Loucy (cell line): ENCODE measurements at regions not wholly inside any gene's neighbourhood (a gene's known extent, or its start where the extent isn't known, plus 50 kb on each side); places are given as distances from the start of the nearest gene placed in this dataset.
"Not testable (repeated sequence)": the region's sequence is repeated elsewhere in the genome, so short reads cannot be mapped to it uniquely, and the experiment has no call there.

Experiments
- H2AFZ ChIP-seq: fragments of 200-600 bp; sonication (generic); 2 replicates; pipeline ENCODE4 v1.6.0; 2016; ENCODE audit warnings: antibody characterized with exemption, mild to moderate bottlenecking, low read length, moderate library complexity
- H3F3A ChIP-seq: fragments of 200-600 bp; 2 replicates; pipeline ENCODE4 v1.6.0; 2016; ENCODE audit warnings: antibody characterized with exemption, low read depth, mild to moderate bottlenecking
- H3K27me3 ChIP-seq: fragments of 200-600 bp; sonication (generic); 2 replicates; pipeline ENCODE4 v1.6.1; 2014; ENCODE audit warnings: low read length, mild to moderate bottlenecking; ENCODE audit not compliant: insufficient read depth, poor library complexity, severe bottlenecking
- H3K36me3 ChIP-seq: fragments of 200-600 bp; sonication (generic); 2 replicates; pipeline ENCODE4 v1.6.1; 2016; ENCODE audit warnings: low read length; ENCODE audit not compliant: insufficient read depth
- H3K4me1 ChIP-seq: fragments of 200-600 bp; sonication (generic); 2 replicates; pipeline ENCODE4 v1.5.1; 2014; ENCODE audit warnings: low read length, mild to moderate bottlenecking; ENCODE audit not compliant: insufficient read depth, poor library complexity, severe bottlenecking
- H3K4me2 ChIP-seq: fragments of 200-600 bp; sonication (generic); 2 replicates; pipeline ENCODE4 v1.6.0; 2014; ENCODE audit warnings: antibody characterized with exemption, low read length, low read depth, mild to moderate bottlenecking; ENCODE audit not compliant: poor library complexity, severe bottlenecking
- H3K4me3 ChIP-seq: fragments of 200-600 bp; sonication (generic); 2 replicates; pipeline ENCODE4 v1.5.1; 2014; ENCODE audit warnings: low read length, mild to moderate bottlenecking, mixed read lengths; ENCODE audit not compliant: poor library complexity, severe bottlenecking
- H3K79me2 ChIP-seq: fragments of 200-600 bp; sonication (generic); 2 replicates; pipeline ENCODE4 v1.6.1; 2014; ENCODE audit warnings: low read length; ENCODE audit not compliant: insufficient read depth
- H3K9ac ChIP-seq: fragments of 200-600 bp; sonication (generic); 2 replicates; pipeline ENCODE4 v1.6.0; 2014; ENCODE audit warnings: mild to moderate bottlenecking, low read depth, low read length, moderate library complexity; ENCODE audit not compliant: poor library complexity, severe bottlenecking
- H3K9me2 ChIP-seq: fragments of 200-600 bp; sonication (generic); replicated peaks from 2 replicates; pipeline ENCODE4 v1.6.1; 2016; ENCODE audit warnings: low read depth, low read length, mixed read lengths
- H3K9me3 ChIP-seq: fragments of 200-600 bp; sonication (generic); 2 replicates; pipeline ENCODE4 v1.6.1; 2014; ENCODE audit warnings: mild to moderate bottlenecking, antibody characterized with exemption, low read length, low read depth; ENCODE audit not compliant: insufficient read depth
- H4K20me1 ChIP-seq: fragments of 200-600 bp; sonication (generic); 2 replicates; pipeline ENCODE4 v1.6.0; 2014; ENCODE audit warnings: antibody characterized with exemption, low read length, mild to moderate bottlenecking; ENCODE audit not compliant: insufficient read depth, poor library complexity, severe bottlenecking
- EZH2phosphoT487 ChIP-seq: fragments of 200-600 bp; IDR thresholded peaks from 2 replicates; pipeline ENCODE4 v1.6.1; 2018; ENCODE audit warnings: antibody characterized with exemption, mild to moderate bottlenecking, moderate library complexity, borderline replicate concordance
- TF ChIP-seq, protein P1 (sequence below): fragments of 200-600 bp; sonication (generic); conservative IDR thresholded peaks from 2 replicates; pipeline ENCODE4 v1.5.1; 2014; ENCODE audit warnings: mild to moderate bottlenecking, antibody characterized with exemption, low read length

DNA sequence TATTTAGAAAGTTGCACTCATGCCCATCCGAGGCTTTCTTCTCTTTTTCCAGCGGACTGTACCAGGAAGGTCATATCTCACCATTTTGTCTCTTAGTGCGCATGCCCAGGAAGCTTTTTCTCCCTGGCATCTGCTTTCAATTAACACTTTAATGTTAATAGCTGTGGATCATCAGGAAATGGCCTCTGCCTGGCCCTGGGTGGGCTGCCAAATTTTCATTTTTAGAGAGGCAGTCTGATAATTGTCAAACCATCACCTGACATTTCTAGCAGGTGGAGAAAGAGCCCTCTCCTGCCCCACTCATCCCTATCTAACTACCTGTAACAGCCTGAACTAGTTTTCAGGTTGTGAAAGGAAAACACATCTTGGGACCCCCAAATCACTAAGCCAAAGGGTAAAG, 257.4 kb upstream of the LRRC4C start:
- Histone ChIP-seq H3K9me3 (no peaks in the 10 kb centered on the region), H4K20me1 (no peaks in the 10 kb centered on the region), H3K9me2 (no peaks in the 10 kb centered on the region), H3K36me3 (no peaks in the 10 kb centered on the region), H3K4me1 (no peaks in the 10 kb centered on the region), H3F3A (no peaks in the 10 kb centered on the region), H3K9ac (no peak overlapping the region), H3K27me3 (no peaks in the 10 kb centered on the region), H3K4me3 (no peak overlapping the region), H3K4me2 (no peak overlapping the region), H2AFZ (no peak overlapping the region), H3K79me2 (no peaks in the 10 kb centered on the region)
- TF ChIP-seq EZH2phosphoT487: no peak
- TF ChIP-seq, protein P1, sequence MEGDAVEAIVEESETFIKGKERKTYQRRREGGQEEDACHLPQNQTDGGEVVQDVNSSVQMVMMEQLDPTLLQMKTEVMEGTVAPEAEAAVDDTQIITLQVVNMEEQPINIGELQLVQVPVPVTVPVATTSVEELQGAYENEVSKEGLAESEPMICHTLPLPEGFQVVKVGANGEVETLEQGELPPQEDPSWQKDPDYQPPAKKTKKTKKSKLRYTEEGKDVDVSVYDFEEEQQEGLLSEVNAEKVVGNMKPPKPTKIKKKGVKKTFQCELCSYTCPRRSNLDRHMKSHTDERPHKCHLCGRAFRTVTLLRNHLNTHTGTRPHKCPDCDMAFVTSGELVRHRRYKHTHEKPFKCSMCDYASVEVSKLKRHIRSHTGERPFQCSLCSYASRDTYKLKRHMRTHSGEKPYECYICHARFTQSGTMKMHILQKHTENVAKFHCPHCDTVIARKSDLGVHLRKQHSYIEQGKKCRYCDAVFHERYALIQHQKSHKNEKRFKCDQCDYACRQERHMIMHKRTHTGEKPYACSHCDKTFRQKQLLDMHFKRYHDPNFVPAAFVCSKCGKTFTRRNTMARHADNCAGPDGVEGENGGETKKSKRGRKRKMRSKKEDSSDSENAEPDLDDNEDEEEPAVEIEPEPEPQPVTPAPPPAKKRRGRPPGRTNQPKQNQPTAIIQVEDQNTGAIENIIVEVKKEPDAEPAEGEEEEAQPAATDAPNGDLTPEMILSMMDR: no peak

DNA sequence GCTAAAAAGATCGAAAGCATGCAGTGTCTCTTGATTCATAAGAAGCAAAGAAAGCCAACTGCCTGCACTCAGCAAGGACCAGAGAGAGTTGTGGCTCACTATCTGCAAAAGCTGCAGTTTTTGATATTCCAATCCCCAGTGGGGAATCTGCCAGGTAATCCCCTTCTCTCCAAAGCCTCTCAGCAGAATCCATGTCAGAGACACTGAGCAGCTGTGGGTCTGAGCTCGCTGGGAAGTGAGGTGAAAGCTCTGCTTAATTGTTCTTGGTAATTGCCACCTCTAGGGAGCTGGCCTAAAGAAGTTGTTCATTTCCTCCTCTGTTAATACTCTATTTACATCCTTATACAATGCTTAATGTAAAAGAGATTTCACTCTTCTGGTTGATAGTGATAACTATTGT, 261.3 kb upstream of the LRRC4C start:
- H2AFZ ChIP-seq: no peak overlapping the region
- no peaks in the 10 kb centered on the region for H4K20me1 ChIP-seq
- H3K4me3 ChIP-seq: no peak overlapping the region
- H3K9me2 ChIP-seq: no peaks in the 10 kb centered on the region
- TF ChIP-seq EZH2phosphoT487: no peak
- TF ChIP-seq, protein P1: no peak
- H3K79me2 ChIP-seq: no peaks in the 10 kb centered on the region
- H3F3A ChIP-seq: no peaks in the 10 kb centered on the region
- H3K4me1 ChIP-seq: no peaks in the 10 kb centered on the region
- no peak overlapping the region for H3K9ac ChIP-seq
- H3K9me3 ChIP-seq: no peaks in the 10 kb centered on the region
- H3K27me3 ChIP-seq: no peaks in the 10 kb centered on the region
- no peaks in the 10 kb centered on the region for H3K36me3 ChIP-seq
- no peak overlapping the region for H3K4me2 ChIP-seq

DNA sequence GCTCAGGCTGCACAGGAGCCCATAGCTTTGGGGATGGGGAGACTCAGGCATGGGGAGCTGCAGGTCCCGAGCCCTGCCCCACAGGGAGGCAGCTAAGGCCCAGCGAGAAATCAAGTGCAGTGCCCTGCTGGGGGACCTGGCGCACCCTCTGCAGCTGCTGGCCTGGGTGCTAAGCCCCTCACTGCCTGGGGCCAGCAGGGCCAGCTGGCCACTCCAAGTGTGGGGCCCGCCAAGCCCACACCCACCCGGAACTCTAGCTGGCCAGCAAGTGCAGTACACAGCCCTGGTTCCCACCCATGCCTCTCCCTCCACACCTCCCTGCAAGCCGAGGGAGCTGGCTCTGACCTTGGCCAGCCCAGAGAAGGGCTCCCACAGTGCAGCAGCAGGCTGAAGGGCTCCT, 268.7 kb upstream of the LRRC4C start:
- H3K27me3 ChIP-seq, H3K9ac ChIP-seq, H4K20me1 ChIP-seq, H3K9me2 ChIP-seq, H3K4me2 ChIP-seq, H2AFZ ChIP-seq, H3K36me3 ChIP-seq, H3K4me1 ChIP-seq, H3F3A ChIP-seq, H3K79me2 ChIP-seq, H3K9me3 ChIP-seq, H3K4me3 ChIP-seq: not testable (repeated sequence)

- H3K9me2 ChIP-seq: no peaks in the 10 kb centered on the region
- H3K9ac ChIP-seq: no peak overlapping the region
- no peaks in the 10 kb centered on the region for H3K9me3 ChIP-seq
- H2AFZ ChIP-seq: no peak overlapping the region
- no peaks in the 10 kb centered on the region for H3F3A ChIP-seq
- H3K36me3 ChIP-seq: no peaks in the 10 kb centered on the region
- H3K4me3 ChIP-seq: no peak overlapping the region
- no peaks in the 10 kb centered on the region for H3K27me3 ChIP-seq
- no peak for TF ChIP-seq EZH2phosphoT487
- TF ChIP-seq, protein P1: no peak
- H3K4me1 ChIP-seq: no peaks in the 10 kb centered on the region
- H3K79me2 ChIP-seq: no peaks in the 10 kb centered on the region
- H4K20me1 ChIP-seq: no peaks in the 10 kb centered on the region
- H3K4me2 ChIP-seq: no peak overlapping the region
Observed at GRCh38 chr11:41775296-41775695, 315.8 kb upstream of the LRRC4C start.
